ENCODE measurements at regions not wholly inside any gene's neighbourhood (a gene's known extent, or its start where the extent isn't known, plus 50 kb on each side); places are given as distances from the start of the nearest gene placed in this dataset.

DNA sequence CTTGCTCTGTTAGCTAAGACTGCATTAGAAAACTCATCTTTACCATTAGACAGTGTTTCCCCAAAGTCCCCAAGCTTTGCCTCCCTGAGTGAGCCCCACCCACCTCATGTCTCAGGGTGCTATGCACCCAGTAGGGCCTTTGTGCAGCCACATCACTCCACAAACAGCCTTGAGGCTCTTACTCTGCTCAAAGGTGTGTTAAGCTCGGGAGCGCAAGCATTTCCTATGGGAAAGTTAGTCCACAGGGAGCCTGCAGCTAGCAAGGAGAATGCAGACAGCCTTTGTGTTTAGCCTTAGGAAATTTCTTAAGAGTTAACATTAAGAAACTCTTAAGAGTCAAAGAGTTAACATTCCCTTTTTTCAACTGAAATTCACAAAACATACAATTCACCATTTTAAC, 278.8 kb downstream of the AJAP1 start:
- TF ChIP-seq, protein P1, sequence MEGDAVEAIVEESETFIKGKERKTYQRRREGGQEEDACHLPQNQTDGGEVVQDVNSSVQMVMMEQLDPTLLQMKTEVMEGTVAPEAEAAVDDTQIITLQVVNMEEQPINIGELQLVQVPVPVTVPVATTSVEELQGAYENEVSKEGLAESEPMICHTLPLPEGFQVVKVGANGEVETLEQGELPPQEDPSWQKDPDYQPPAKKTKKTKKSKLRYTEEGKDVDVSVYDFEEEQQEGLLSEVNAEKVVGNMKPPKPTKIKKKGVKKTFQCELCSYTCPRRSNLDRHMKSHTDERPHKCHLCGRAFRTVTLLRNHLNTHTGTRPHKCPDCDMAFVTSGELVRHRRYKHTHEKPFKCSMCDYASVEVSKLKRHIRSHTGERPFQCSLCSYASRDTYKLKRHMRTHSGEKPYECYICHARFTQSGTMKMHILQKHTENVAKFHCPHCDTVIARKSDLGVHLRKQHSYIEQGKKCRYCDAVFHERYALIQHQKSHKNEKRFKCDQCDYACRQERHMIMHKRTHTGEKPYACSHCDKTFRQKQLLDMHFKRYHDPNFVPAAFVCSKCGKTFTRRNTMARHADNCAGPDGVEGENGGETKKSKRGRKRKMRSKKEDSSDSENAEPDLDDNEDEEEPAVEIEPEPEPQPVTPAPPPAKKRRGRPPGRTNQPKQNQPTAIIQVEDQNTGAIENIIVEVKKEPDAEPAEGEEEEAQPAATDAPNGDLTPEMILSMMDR (IDR thresholded peaks at IDR 0.05): no peak
- no peak for TF ChIP-seq POLR2A (IDR thresholded peaks at IDR 0.05)

Measured in right lobe of liver (tissue), 4 donors.